H1 (cell line): ENCODE measurements at regions not wholly inside any gene's neighbourhood (a gene's known extent, or its start where the extent isn't known, plus 50 kb on each side); places are given as distances from the start of the nearest gene placed in this dataset.

Experiments
- CTCF ChIA-PET: fragments of 300-600 bp; sonication (Branson Sonifier 250); formaldehyde crosslinking; loops from one replicate; lab custom pipeline; 2021; ENCODE audit not compliant: partially characterized antibody; lab: Charles Lee
- POLR2A ChIA-PET: fragments of 300-600 bp; sonication (Branson Sonifier 250); formaldehyde crosslinking; loops from one replicate; lab custom pipeline; 2021; ENCODE audit warnings: inconsistent platforms; ENCODE audit not compliant: partially characterized antibody; lab: Charles Lee
- DNase-seq, 2 experiments: peaks; one replicate each; pipeline versions ENCODE4 v3.0.0 to v3.0.0-alpha.2; 2010 to 2022; ENCODE audit warnings: low spot score in 2 of 2, low read depth in 1 of 2, mixed read lengths in 1 of 2
- FAIRE-seq: peaks from 2 replicates; lab custom pipeline; 2011; peaks lifted over from hg19 to GRCh38; lab: Jason Lieb, UNC
- H2AFZ ChIP-seq: 2 replicates; pipeline ENCODE4 v1.8.1; 2012; ENCODE audit warnings: low read length, inconsistent platforms
- H2AK5ac ChIP-seq: 2 replicates; pipeline ENCODE4 v1.6.1; 2013; ENCODE audit warnings: low read depth, low read length
- H2BK120ac ChIP-seq: replicated peaks from 2 replicates; pipeline ENCODE3; 2013; ENCODE audit warnings: low read depth, low read length, inconsistent platforms
- H2BK12ac ChIP-seq: 2 replicates; pipeline ENCODE4 v1.6.1; 2013; ENCODE audit warnings: low read depth, low read length
- H2BK15ac ChIP-seq: 2 replicates; pipeline ENCODE4 v1.6.1; 2013; ENCODE audit warnings: low read length
- H2BK20ac ChIP-seq: 2 replicates; pipeline ENCODE4 v1.6.1; 2013; ENCODE audit warnings: low read length
- H2BK5ac ChIP-seq: 2 replicates; pipeline ENCODE4 v1.6.1; 2013; ENCODE audit warnings: low read depth, low read length
- H3K14ac ChIP-seq: 2 replicates; pipeline ENCODE4 v1.6.1; 2013; ENCODE audit warnings: inconsistent platforms; ENCODE audit not compliant: insufficient read length
- H3K18ac ChIP-seq: 2 replicates; pipeline ENCODE4 v1.6.1; 2013; ENCODE audit warnings: low read length; ENCODE audit errors: extremely low read depth
- H3K23ac ChIP-seq: 2 replicates; pipeline ENCODE4 v1.6.1; 2013; ENCODE audit warnings: inconsistent platforms; ENCODE audit not compliant: insufficient read length
- H3K23me2 ChIP-seq: 2 replicates; pipeline ENCODE4 v1.6.1; 2013; ENCODE audit warnings: low read depth, low read length
- H3K27ac ChIP-seq: 2 replicates; pipeline ENCODE4 v1.6.1; 2011; ENCODE audit warnings: low read depth, low read length, inconsistent platforms
- H3K27me3 ChIP-seq, 4 experiments: replicated peaks in 1 of 4; 1 replicate in 1 of 4; 2 replicates in 3 of 4; pipeline versions ENCODE4 v1.6.1 to v1.8.1; 2011 to 2013; ENCODE audit warnings: low read length in 3 of 4, mild to moderate bottlenecking in 3 of 4, inconsistent platforms in 2 of 4, mixed read lengths in 2 of 4, moderate library complexity in 1 of 4; ENCODE audit not compliant: control insufficient read depth in 3 of 4, insufficient read depth in 3 of 4; ENCODE audit errors: extremely low read depth in 1 of 4
- H3K36me3 ChIP-seq, 4 experiments: 2 replicates each; pipeline versions ENCODE4 v1.6.1 to v1.8.1; 2011 to 2013; ENCODE audit warnings: mild to moderate bottlenecking in 4 of 4, low read length in 3 of 4, moderate library complexity in 2 of 4, control low read depth in 1 of 4, inconsistent platforms in 1 of 4; ENCODE audit not compliant: insufficient read depth in 4 of 4, control insufficient read depth in 2 of 4
- H3K4ac ChIP-seq: replicated peaks from 2 replicates; pipeline ENCODE3; 2013; ENCODE audit warnings: low read length, low read depth, mixed read lengths, inconsistent platforms; ENCODE audit not compliant: insufficient read length
- H3K4me1 ChIP-seq, 4 experiments: replicated peaks in 1 of 4; 1 replicate in 1 of 4; 2 replicates in 3 of 4; pipeline versions ENCODE4 v1.6.1 to v1.8.1; 2011 to 2013; ENCODE audit warnings: low read length in 3 of 4, inconsistent platforms in 2 of 4, mixed read lengths in 1 of 4; ENCODE audit not compliant: insufficient read depth in 4 of 4, control insufficient read depth in 3 of 4
- H3K4me2 ChIP-seq, 2 experiments: 2 replicates each; pipeline versions ENCODE4 v1.6.1 to v1.8.1; 2011 to 2013; ENCODE audit warnings: low read depth in 2 of 2, low read length in 2 of 2, control low read depth in 1 of 2, inconsistent platforms in 1 of 2, mild to moderate bottlenecking in 1 of 2; ENCODE audit not compliant: insufficient read depth in 1 of 2
- H3K4me3 ChIP-seq, 4 experiments: fragments of 200-600, 300-600 bp in 1 of 4; sonication (generic), shearing (Covaris generic), sonication (Bioruptor Twin) in 1 of 4; 2 replicates each; pipeline versions ENCODE4 v1.5.1 to v1.8.1; 2011 to 2016; ENCODE audit warnings: low read length in 4 of 4, low read depth in 3 of 4, control low read depth in 2 of 4, inconsistent platforms in 2 of 4, mild to moderate bottlenecking in 2 of 4, mixed read lengths in 1 of 4, moderate library complexity in 1 of 4; ENCODE audit not compliant: insufficient read depth in 2 of 4; ENCODE audit errors: extremely low read depth in 1 of 4
- H3K56ac ChIP-seq: replicated peaks from 2 replicates; pipeline ENCODE3; 2013; ENCODE audit warnings: low read depth, mild to moderate bottlenecking, mixed read lengths, low read length, inconsistent platforms; ENCODE audit not compliant: insufficient read length
- H3K79me1 ChIP-seq: 2 replicates; pipeline ENCODE4 v1.6.1; 2013; ENCODE audit warnings: low read depth, low read length, control low read depth
- H3K79me2 ChIP-seq, 2 experiments: 2 replicates each; pipeline versions ENCODE4 v1.6.1 to v1.8.1; 2012 to 2013; ENCODE audit warnings: low read length in 2 of 2, mild to moderate bottlenecking in 2 of 2, inconsistent platforms in 1 of 2; ENCODE audit not compliant: insufficient read depth in 2 of 2, control insufficient read depth in 1 of 2
- H3K9ac ChIP-seq, 4 experiments: replicated peaks in 1 of 4; 1 replicate in 1 of 4; 2 replicates in 3 of 4; pipeline versions ENCODE4 v1.6.1 to v1.8.1; 2011 to 2013; ENCODE audit warnings: low read depth in 3 of 4, low read length in 3 of 4, control low read depth in 2 of 4, mild to moderate bottlenecking in 2 of 4, moderate library complexity in 2 of 4, inconsistent platforms in 1 of 4; ENCODE audit errors: extremely low read depth in 1 of 4
- H3K9me3 ChIP-seq, 2 experiments: 2 replicates each; pipeline versions ENCODE4 v1.6.1 to v1.8.1; 2012 to 2013; ENCODE audit warnings: mild to moderate bottlenecking in 2 of 2, moderate library complexity in 2 of 2, control low read depth in 1 of 2, inconsistent platforms in 1 of 2, low read depth in 1 of 2, low read length in 1 of 2, mixed read lengths in 1 of 2; ENCODE audit not compliant: insufficient read depth in 2 of 2
- H4K20me1 ChIP-seq, 2 experiments: replicated peaks in 1 of 2; 2 replicates each; pipeline versions ENCODE3 to v1.8.1; 2011 to 2013; ENCODE audit warnings: inconsistent platforms in 2 of 2, low read length in 2 of 2, mild to moderate bottlenecking in 1 of 2; ENCODE audit not compliant: insufficient read depth in 2 of 2, control insufficient read depth in 1 of 2
- H4K5ac ChIP-seq: 2 replicates; pipeline ENCODE4 v1.6.1; 2013; ENCODE audit warnings: low read length, low read depth, mixed read lengths, inconsistent platforms; ENCODE audit not compliant: insufficient read length
- H4K8ac ChIP-seq: 2 replicates; pipeline ENCODE4 v1.8.0; 2013; ENCODE audit warnings: mild to moderate bottlenecking, moderate library complexity, low read length, inconsistent platforms; ENCODE audit not compliant: insufficient read depth; ENCODE audit errors: extremely low read depth
- H4K91ac ChIP-seq: replicated peaks from 2 replicates; pipeline ENCODE3; 2013; ENCODE audit warnings: low read length, mixed read lengths, inconsistent platforms; ENCODE audit not compliant: insufficient read length
- POU5F1 ChIP-seq: IDR thresholded peaks from 2 replicates; pipeline ENCODE4 v1.6.1; 2011; ENCODE audit warnings: low read depth, mild to moderate bottlenecking, low read length, moderate library complexity
- RAD21 ChIP-seq, 2 experiments: IDR thresholded peaks in 1 of 2; conservative IDR thresholded peaks in 1 of 2; 2 replicates each; pipeline ENCODE4 v1.6.1; 2011; ENCODE audit warnings: low read depth in 2 of 2, low read length in 2 of 2, improper control_type of control experiment in 1 of 2, inconsistent platforms in 1 of 2, mild to moderate bottlenecking in 1 of 2, moderate library complexity in 1 of 2
- RXRA ChIP-seq: IDR thresholded peaks from 2 replicates; pipeline ENCODE4 v1.6.1; 2011; ENCODE audit warnings: low read depth, mild to moderate bottlenecking, low read length, moderate library complexity; ENCODE audit not compliant: insufficient read depth
- SIN3A ChIP-seq, 2 experiments: IDR thresholded peaks in 1 of 2; conservative IDR thresholded peaks in 1 of 2; 2 replicates each; pipeline ENCODE4 v1.6.1; 2011 to 2012; ENCODE audit warnings: low read length in 2 of 2, improper control_type of control experiment in 1 of 2, low read depth in 1 of 2, mild to moderate bottlenecking in 1 of 2
- WGBS, 2 experiments: shearing (Covaris generic) in 1 of 2; methylation state at CpG; one replicate each; pipeline versions ENCODE4 v1.1.6 to v1.1.7; 2013 to 2015; ENCODE audit warnings: low lambda C conversion rate in 2 of 2, mixed read lengths in 2 of 2, inconsistent platforms in 1 of 2, low coverage in 1 of 2, missing lambda C conversion rate in 1 of 2; ENCODE audit not compliant: insufficient replicate concordance in 2 of 2, insufficient coverage in 1 of 2, insufficient read length in 1 of 2; ENCODE audit errors: extremely low coverage in 1 of 2, missing lambda C conversion rate in 1 of 2; 5-methylcytosine and 5-hydroxymethylcytosine counted together
- TF ChIP-seq, protein P1 (sequence below): IDR thresholded peaks from 2 replicates; pipeline ENCODE4 v1.6.1; 2012; ENCODE audit warnings: inconsistent platforms

DNA sequence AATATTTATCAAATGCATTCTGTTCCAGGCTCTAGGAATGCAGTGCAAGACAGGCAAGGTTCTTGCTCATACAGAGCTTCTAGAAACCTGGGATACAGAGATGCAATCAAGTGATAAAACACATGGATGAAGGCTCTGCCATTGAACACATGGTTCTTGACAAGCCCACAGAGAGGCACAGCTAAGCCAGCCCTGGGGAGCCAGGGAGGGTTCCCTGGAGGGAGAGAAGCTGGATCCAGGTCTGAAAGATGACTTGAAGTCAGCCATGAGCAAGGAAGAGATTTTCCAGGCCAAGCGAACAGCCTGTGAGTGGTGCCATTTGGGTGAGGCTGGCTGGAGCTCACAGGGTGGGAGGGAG lies 66.2 kb downstream of the IRF2BPL start:
- Histone ChIP-seq H3K23ac (no peak overlapping the region), H3K23me2 (no peaks in the 10 kb centered on the region; the same call in 1 of the 2 replicates), H2BK20ac (peak overlapping the region; percentile 68), H2BK12ac (peak overlapping the region; percentile 23), H4K20me1 (no peaks in the 10 kb centered on the region), H3K79me1 (no peaks in the 10 kb centered on the region), H4K8ac (no peak overlapping the region), H3K14ac (no peak overlapping the region), H3K27ac (peak overlapping the region; percentile 55; the same call in 1 of the 2 replicates), H3K36me3 (no peaks in the 10 kb centered on the region), H2BK15ac (peak overlapping the region; percentile 55), H3K79me2 (no peaks in the 10 kb centered on the region), H3K4me2 (peak overlapping the region; percentile 51 to 62), H2AFZ (no peak overlapping the region), H3K9ac (no peak overlapping the region; a peak in 1 of 7 replicates), H3K4ac (peak overlapping the region; percentile 79), H3K18ac (peak overlapping the region; percentile 96), H3K56ac (peak overlapping the region; percentile 44), H3K9me3 (no peaks in the 10 kb centered on the region), H4K91ac (peak overlapping the region; percentile 92), H3K4me1 (peaks cover 27 to 37% (median 32%) of the 10 kb centered on the region in 4 experiments), H4K5ac (peak overlapping the region; percentile 84), H3K4me3 (peak overlapping the region in 1 of 4 experiments; percentile 44; a peak in 2 of 8 replicates), H2BK5ac (peak overlapping the region; percentile 53), H2BK120ac (peak overlapping the region; percentile 97), H3K27me3 (no peaks in the 10 kb centered on the region)
- DNase-seq, result no peak
- CTCF ChIA-PET, result interaction anchor here (0.7 to 10.4 kb wide), 34 partner anchors 9 to 134 kb away, joined by 3 to 151 read pairs (median 5); no protein-coding TSS in a partner anchor
- FAIRE-seq, result no peak
- WGBS, 2 experiments, result 94% methylated on average over 1 of the region's 1 CpG; no CpG with 5 or more reads in 1 of the 2 experiments
- POLR2A ChIA-PET, result interaction anchor here (0.6 to 6.4 kb wide), 25 partner anchors 8 to 287 kb away, joined by 3 to 71 read pairs (median 6); partner anchors contain the start of gene IRF2BPL
- TF ChIP-seq, protein P1, sequence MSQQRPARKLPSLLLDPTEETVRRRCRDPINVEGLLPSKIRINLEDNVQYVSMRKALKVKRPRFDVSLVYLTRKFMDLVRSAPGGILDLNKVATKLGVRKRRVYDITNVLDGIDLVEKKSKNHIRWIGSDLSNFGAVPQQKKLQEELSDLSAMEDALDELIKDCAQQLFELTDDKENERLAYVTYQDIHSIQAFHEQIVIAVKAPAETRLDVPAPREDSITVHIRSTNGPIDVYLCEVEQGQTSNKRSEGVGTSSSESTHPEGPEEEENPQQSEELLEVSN, result peak; percentile 8; the same call in 1 of the 2 replicates
- TF ChIP-seq RAD21 (IDR thresholded peaks at IDR 0.05 in 1 of 2, conservative IDR thresholded peaks at IDR 0.05 in 1 of 2; ENCODE audit: low read depth in 2 of 2, low read length in 2 of 2) (no peak), SIN3A (conservative IDR thresholded peaks at IDR 0.05 in 1 of 2, IDR thresholded peaks at IDR 0.05 in 1 of 2; ENCODE audit: low read depth in 1 of 2, low read length in 2 of 2) (0 out of 4 replicates have a peak, but pooled peaks of 1 of the 2 experiments have one; percentile 23), POU5F1 (no peak), RXRA (no peak)
- TF ChIP-seq, all 59 proteins: peak for 2
- H2AK5ac ChIP-seq, result peak overlapping the region; percentile 0
